ENCODE measurements at regions not wholly inside any gene's neighbourhood (a gene's known extent, or its start where the extent isn't known, plus 50 kb on each side); places are given as distances from the start of the nearest gene placed in this dataset.

- H3K9ac ChIP-seq (ENCODE audit: low read length) = no peak overlapping the region
- no peaks in the 10 kb centered on the region for H3K9me3 ChIP-seq (ENCODE audit: insufficient read depth, low read length)
- H3K9me2 ChIP-seq (replicated peaks; ENCODE audit: insufficient read depth, low read length) = no peaks in the 10 kb centered on the region
- no peak overlapping the region for H3K4me2 ChIP-seq (ENCODE audit: low read depth, low read length, poor library complexity, severe bottlenecking)
- no peak overlapping the region for H3K4me3 ChIP-seq (ENCODE audit: insufficient read depth, low read length, poor library complexity, severe bottlenecking)
- TF ChIP-seq EZH2phosphoT487 (conservative IDR thresholded peaks at IDR 0.05; ENCODE audit: low read length) (no peak), CTCF (IDR thresholded peaks at IDR 0.05; ENCODE audit: insufficient read depth, low read length, poor library complexity, severe bottlenecking) (no peak)
- H3F3A ChIP-seq (ENCODE audit: insufficient read depth) = no peaks in the 10 kb centered on the region
- no peak overlapping the region for H2AFZ ChIP-seq (ENCODE audit: low read depth, low read length, severe bottlenecking)
- no peaks in the 10 kb centered on the region for H4K20me1 ChIP-seq (ENCODE audit: low read depth, low read length)
- H3K27me3 ChIP-seq (ENCODE audit: low read length) = no peaks in the 10 kb centered on the region
- H3K79me2 ChIP-seq (ENCODE audit: insufficient read depth, low read length) = no peaks in the 10 kb centered on the region
- no peak overlapping the region for H3K27ac ChIP-seq (ENCODE audit: low read depth, low read length)
- no peaks in the 10 kb centered on the region for H3K36me3 ChIP-seq (ENCODE audit: low read length)
Observed at GRCh38 chr2:75960472-75961009, 249.8 kb upstream of the GCFC2 start.

- H3K27ac ChIP-seq (ENCODE audit: low read depth, low read length) = no peak overlapping the region
- no peak overlapping the region for H3K4me3 ChIP-seq (ENCODE audit: insufficient read depth, low read length, poor library complexity, severe bottlenecking)
- no peaks in the 10 kb centered on the region for H3K36me3 ChIP-seq (ENCODE audit: low read length)
- H3K9me3 ChIP-seq (ENCODE audit: insufficient read depth, low read length) = no peaks in the 10 kb centered on the region
- H3K4me2 ChIP-seq (ENCODE audit: low read depth, low read length, poor library complexity, severe bottlenecking) = no peak overlapping the region
- H3F3A ChIP-seq (ENCODE audit: insufficient read depth) = no peaks in the 10 kb centered on the region
- H3K9ac ChIP-seq (ENCODE audit: low read length) = no peak overlapping the region
- no peaks in the 10 kb centered on the region for H3K27me3 ChIP-seq (ENCODE audit: low read length)
- no peaks in the 10 kb centered on the region for H3K9me2 ChIP-seq (replicated peaks; ENCODE audit: insufficient read depth, low read length)
- TF ChIP-seq CTCF (IDR thresholded peaks at IDR 0.05; ENCODE audit: insufficient read depth, low read length, poor library complexity, severe bottlenecking) (no peak), EZH2phosphoT487 (conservative IDR thresholded peaks at IDR 0.05; ENCODE audit: low read length) (no peak)
- no peaks in the 10 kb centered on the region for H3K79me2 ChIP-seq (ENCODE audit: insufficient read depth, low read length)
- H4K20me1 ChIP-seq (ENCODE audit: low read depth, low read length) = no peaks in the 10 kb centered on the region
- no peak overlapping the region for H2AFZ ChIP-seq (ENCODE audit: low read depth, low read length, severe bottlenecking)
Observed at GRCh38 chr2:75959724-75960471, 249.2 kb upstream of the GCFC2 start.

- Histone ChIP-seq H3K36me3 (ENCODE audit: low read length) (no peaks in the 10 kb centered on the region), H2AFZ (ENCODE audit: low read depth, low read length, severe bottlenecking) (no peak overlapping the region), H3K27me3 (ENCODE audit: low read length) (no peaks in the 10 kb centered on the region), H3K9me3 (ENCODE audit: insufficient read depth, low read length) (no peaks in the 10 kb centered on the region), H3K9ac (ENCODE audit: low read length) (no peak overlapping the region), H3K4me2 (ENCODE audit: low read depth, low read length, poor library complexity, severe bottlenecking) (no peak overlapping the region), H3K79me2 (ENCODE audit: insufficient read depth, low read length) (no peaks in the 10 kb centered on the region), H3F3A (ENCODE audit: insufficient read depth) (no peaks in the 10 kb centered on the region), H3K4me3 (ENCODE audit: insufficient read depth, low read length, poor library complexity, severe bottlenecking) (no peak overlapping the region), H3K27ac (ENCODE audit: low read depth, low read length) (no peak overlapping the region), H3K9me2 (replicated peaks; ENCODE audit: insufficient read depth, low read length) (no peaks in the 10 kb centered on the region), H4K20me1 (ENCODE audit: low read depth, low read length) (no peaks in the 10 kb centered on the region)
- TF ChIP-seq EZH2phosphoT487 (conservative IDR thresholded peaks at IDR 0.05; ENCODE audit: low read length) = no peak
- TF ChIP-seq CTCF (IDR thresholded peaks at IDR 0.05; ENCODE audit: insufficient read depth, low read length, poor library complexity, severe bottlenecking) = no peak
Observed at GRCh38 chr2:75954761-75955160, 244.0 kb upstream of the GCFC2 start.
